Occipital lobe (tissue), 1 donor: ENCODE measurements at regions not wholly inside any gene's neighbourhood (a gene's known extent, or its start where the extent isn't known, plus 50 kb on each side); places are given as distances from the start of the nearest gene placed in this dataset.
A peak's percentile ranks its signal among the peaks of the same experiment; 100 is the strongest.

Experiments
- DNase-seq: peaks from one replicate; lab custom pipeline; 2025; lab: John Stamatoyannopoulos, UW

DNA sequence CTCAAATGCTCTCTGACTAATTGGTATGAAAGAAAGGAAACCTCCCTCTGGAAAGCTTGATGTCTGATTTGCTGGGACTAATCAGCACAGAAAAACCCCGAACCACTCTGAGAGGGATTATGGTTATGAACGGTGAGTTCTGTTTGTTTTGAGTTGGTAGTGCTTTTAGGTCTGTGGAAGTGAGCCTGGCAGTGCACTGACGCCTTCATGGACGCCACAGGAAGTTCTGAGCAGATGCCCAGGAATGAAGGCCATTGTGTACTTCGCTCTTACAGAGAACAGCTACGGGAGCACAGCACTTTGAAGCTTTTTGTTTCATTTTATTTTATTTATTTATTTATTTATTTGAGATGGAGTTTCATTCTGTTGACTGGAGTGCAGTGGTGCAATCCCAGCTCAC is 754.1 kb downstream of the QKI start:
- no peak for DNase-seq

DNA sequence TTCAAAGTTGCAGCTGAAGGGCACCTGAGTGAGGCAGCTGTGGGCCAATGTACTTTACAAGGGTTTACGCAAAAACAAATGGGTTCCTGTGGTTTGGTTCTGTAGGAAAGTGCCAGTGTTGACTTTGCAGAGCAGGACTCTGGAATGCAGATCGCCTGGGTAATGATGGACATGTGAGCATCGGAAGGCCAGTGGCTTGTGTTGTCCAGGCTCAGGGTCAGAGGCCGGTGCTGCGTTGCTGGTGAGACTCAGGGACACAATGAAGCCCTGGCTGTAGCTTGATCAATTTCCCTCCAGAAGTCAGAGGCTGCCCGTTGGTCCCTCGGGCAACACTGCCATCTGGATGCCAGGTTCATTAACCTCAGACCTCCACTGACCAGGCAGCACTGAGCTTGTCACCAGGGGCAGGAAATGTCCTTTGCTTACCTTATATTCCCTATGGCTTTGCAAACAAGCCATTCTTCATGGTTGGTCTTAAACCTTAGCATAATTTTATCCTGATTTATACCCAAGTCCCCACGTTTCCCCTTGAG is 753.4 kb downstream of the QKI start:
- no peak for DNase-seq

DNA sequence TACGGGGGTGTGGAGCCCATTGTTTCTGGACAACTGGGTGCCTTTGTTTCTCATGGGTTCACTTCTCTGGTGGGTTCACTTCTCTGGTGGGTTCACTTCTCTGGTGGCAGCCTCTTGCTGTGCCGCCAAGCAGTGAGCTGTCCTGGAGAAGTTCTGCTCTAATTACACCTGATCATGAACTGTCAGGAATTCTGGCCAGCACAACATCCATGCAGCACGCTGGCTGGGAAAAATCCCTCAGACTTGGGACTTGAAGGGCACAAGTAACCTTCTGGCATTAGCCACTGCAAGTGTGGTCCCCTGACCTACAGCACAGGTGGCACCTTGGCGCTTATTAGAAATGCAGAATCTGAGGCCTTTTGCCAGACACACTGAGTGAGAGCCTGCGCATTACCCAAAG is 752.5 kb downstream of the QKI start:
- DNase-seq, result no peak

DNA sequence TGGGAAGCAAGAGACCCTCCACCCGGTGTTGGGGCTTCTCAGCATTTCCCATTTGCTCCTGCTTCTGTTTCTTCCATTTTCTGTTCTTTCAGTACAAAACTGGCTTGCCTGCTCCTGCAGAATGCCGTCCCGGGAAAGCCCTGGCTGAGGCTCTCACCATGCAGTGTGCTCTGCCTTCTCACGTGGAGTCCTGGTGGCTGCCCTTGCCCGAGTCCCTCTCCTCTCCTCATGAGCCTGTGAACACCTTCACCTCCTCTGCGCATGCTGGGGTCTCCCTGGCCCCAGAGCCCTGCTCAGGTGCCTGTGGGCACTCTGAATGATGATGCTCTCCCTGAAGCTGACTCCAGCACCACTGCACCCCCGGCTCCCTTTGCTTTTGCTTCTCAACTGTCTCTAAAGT is 752.0 kb downstream of the QKI start:
- DNase-seq, result no peak

DNA sequence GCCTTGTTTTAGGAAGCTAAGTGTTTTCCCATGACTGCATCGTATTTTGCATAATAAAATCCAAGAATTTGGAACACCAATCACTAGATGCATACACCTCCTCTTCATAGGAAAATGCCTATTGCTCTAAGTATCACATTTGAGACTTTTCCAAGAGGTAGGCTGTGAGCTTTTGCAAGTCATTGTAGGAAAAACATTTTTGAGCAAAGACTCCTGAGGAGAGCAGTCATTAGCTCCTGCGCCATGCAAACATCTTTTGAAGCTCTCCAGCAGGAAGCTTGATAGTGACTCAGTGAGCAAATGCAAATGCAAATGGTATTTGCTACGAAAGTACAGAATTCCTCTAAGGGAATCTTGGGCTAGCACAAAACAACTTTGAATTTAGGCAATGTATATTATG is 750.4 kb downstream of the QKI start:
- no peak for DNase-seq

DNA sequence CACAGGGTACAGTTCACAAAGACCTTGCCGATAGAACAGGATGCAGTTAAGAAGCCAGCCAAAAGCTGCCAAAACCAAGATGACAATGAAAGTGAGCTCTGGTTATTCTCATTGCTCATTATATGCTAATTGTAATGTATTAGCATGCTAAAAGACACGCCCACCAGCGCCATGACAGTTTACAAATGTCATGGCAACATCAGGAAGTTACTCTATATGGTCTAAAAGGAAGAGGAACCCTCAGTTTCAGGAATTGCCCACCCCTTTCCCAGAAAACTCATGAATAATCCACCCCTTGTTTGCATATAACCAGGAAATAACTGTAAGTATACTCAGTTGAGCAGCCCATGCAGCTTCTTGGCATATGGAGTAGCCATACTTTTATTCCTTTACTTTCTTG is 748.7 kb downstream of the QKI start:
- no peak for DNase-seq

DNA sequence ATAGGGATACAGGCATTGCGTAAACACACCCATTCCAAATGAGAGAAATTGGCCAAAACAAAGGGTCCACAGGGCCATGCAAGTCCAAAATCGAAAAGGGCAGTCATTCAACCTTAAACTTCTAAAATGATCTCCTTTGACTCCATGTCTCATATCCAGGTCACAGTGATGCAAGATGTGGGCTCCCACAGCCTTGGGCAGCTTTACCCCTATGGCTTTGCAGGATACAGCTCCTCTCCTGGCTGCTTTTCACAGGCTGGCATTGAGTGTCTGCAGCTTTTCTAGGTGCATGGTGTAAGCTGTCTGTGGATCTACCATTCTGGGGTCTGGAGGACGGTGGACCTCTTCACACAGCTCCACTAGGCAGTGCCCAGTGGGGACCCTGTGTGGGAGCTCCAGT is 744.5 kb downstream of the QKI start:
- DNase-seq, result no peak

DNA sequence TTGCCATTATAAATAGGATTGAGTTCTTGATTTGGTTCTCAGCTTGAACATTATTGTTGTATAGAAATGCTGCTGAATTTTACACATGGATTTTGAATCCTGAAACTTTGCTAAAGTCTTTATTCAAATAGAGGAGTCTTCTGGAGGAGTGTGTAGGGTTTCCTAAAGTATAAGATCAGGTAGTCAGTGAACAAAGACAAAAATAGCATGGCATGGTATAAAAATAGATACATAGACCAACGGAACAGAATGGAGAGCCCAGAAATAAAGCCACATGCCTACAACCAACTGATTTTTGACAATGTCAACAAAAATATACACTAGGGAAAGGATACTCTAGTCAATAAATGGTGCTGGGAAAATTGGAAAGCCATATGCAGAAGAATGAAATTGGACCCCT is 740.1 kb downstream of the QKI start:
- no peak for DNase-seq

DNA sequence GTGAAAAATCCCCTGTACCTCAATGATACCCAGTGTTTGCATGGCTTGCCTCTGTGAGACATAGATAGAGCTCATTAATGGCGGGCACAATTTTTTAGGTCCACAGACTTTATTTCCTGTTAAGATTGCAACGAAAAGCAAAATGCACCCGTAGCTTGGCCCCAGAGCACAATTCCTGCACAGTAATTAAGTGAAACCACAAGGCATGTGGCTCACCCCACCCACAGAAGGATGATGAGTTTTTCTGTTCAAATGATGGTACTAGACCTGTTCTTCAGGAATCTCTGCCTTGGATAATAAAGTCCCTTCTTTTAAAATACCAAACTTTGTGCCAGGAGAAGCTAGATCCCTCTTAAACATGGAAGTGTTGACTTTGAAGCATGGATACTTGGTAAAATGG is 738.1 kb downstream of the QKI start:
- DNase-seq, result no peak

DNA sequence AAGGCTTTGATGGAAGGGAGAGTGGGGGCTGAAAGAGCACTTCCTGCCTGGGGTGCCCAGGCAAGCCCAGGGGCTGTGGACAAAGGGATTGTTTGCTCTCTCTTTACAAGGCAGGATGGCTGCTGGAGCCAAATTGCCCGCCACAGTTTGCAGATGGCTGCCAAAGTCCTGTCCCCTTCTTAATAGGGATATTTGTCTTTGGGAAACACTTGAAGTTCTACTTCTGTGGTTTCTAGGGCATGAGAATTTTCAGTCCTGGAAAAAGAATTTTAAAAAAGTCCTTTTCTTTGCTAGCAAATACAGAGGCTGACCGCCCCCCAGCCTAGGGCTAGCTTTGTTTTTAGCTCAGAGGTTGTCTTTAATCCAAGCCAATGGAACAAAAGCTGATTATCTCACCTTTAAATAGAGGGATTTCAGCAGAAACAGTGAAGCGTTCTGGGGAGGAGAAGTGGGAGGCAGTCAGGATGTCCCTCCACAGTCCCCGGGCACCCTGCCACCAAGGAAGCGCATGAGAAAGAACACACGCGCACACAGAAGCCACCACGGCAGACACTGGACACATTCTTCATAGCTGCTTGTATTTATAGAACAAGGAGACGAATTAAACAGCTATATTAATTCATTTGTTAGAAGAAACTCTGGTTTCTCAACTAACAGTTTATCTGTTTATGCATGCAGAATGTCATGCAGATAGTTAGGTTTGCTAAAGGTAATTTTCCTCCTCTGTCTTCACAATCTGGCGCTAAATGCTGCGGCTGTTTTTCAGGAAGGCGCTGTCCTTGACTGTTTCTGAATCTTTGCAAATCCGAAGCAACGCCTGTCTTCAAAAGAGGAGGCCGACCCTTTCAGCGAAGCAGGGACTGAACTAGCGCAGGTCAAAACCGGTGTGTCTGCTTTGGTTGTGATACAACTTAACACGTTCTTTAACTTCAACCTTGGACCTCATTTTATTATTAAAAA is 736.9 kb downstream of the QKI start:
- peak; percentile 66 for DNase-seq

DNA sequence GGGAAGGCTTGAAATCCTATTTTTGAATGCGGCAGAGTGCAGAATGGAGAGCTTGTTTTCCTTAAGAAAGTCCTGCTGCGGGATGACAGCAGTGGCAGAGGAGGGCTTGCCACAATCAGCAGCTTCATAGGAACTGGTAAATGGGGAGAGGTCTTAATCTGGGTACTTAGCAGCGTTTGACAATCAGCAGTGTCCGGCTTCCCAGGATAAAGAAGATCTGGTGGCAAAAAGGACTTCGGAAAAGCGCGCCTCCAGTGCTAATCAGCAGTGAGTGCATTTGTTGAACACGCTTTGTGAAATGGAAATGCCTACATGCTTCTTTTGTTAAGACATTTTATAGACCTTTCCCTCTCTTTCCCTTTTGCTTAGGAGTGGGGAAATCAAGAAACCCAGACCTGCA is 735.7 kb downstream of the QKI start:
- no peak for DNase-seq

DNA sequence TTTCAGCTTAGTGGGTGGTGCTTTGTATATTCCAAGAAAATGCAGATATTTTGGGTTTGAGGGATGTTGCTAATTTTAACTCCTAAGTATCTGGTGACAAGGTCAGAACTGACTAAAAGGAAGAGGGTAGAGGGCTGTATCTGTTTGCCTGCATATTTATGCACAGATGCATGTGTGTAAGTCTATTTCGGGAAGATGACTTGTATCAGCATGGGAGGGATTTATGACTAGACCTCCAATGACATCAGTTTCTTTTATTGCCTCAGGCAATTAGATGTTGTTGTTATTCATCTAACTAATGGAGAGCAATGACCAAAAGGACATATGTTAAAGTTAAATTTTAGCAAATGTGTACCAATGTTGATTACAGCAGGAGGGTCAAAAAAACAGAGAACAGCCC is 734.3 kb downstream of the QKI start:
- DNase-seq, result no peak

DNA sequence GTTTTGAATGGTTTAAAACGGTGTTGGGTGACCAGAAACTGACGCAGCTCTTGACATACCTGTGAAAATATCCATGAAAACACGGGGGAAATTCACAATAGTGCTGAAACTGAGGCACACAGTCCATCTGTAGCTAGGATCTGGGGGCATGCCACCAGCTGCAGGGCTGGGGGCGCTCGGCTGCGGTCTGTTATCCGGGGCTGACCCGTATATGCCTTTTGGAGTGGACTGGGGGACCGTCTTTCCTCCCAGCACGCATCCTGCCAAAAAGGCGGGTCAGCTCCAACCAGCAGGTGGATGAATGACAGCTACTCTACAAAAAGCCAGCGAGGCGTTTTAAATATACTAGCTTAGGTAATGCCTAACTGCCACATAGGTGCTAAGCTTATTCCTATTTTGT is 729.8 kb downstream of the QKI start:
- no peak for DNase-seq

DNA sequence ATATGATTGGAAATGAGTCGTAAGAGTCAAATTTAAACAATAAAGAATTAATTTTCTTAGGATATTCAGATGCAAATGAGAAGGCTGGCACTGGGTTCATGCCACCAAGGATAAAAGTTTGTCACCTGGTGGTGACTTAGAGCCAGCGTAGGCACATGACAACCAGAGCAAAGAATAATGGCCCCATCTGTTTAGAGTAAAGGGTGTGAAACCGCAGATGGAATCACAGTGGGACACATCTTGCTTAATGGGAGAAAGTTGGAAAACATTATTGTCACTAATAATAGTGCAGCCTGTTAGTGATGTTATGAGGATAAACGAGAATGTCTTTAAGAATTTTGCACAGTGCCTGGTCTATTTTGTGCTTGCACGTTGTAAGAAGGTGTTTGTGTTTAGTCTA is 727.8 kb downstream of the QKI start:
- no peak for DNase-seq

DNA sequence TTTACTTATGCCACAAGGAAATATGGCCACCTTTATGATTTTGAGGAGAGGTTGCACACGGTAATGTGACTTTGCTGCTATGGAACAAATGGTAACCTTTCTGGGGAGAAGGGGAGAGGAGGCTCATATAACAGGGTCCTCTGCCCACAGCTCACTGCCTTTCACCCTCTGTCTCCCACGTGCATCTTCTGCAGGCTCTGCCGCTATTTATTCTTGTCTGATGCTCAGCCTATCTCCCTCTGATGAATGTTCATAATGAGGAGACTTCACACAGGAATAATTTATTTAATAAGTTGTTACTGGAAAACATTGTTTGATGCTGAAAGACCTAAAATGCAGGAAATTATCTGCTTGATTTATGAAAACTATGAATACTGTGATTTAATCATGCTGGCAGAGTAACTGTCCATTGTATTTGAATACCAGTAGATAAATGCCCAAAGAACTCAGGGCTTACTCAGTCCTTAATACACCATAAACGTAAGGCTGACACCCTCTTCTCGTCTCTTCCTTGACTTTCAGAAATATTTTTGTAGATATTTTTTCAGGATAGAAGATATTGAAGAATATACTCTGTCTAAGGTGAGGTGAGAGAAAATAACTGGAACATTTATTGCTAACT is 721.1 kb downstream of the QKI start:
- no peak for DNase-seq

DNA sequence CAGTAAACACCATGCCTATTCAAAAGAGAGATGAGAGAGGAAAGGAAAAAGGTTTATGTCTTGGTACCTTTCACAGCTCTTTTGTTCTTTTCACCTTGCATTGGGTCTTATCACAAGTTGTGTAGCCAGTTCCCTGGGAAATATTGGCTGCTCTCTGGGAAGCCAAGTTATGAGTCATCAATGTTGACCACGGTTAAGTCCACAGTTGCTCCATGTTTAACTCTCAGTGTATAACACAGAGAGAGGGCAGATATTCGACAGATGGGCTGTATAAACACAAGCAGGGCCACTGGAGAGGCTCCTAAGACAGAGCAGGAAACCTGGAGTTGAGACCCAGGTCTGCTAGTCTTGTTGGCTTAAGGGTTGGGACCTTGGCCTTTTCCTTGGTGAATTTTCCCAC is 718.6 kb downstream of the QKI start:
- no peak for DNase-seq

DNA sequence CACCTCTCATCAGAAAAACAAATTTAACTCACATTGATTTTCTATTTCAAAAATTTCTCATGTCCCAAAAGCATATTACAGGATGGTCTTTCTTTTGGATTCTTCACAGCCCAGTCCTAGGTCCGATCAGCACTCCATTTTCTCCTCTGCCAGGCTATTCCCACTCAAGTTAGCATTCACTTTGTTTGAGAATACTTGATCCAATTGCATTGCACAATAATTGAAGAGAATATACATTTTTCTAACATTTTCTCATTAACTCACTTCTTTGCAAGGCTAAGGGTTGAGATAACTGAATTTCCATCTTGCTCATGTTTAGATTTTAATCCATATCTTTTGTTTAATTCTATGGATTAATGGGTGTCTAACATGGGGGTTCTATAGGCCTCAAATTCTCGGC is 716.1 kb downstream of the QKI start:
- no peak for DNase-seq

DNA sequence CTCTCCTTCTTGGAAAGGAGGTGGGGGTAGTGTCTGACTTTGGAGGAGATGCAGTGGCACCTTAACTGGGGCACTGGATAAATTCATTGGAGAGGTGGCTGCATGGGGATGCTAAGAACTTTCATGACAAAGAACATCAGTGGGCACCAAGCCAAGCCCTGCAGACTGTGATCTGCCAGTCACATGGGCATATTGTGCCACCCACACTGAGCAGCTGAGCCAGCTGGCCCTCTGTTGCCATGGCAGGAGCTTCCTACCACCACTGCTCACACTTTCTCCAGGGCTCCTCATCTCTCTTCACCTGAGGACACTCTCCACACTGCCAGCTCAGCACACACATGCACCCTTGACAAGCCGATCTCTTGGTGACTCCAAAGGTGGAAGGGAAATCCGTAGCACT is 715.6 kb downstream of the QKI start:
- peak; percentile 46 for DNase-seq

DNA sequence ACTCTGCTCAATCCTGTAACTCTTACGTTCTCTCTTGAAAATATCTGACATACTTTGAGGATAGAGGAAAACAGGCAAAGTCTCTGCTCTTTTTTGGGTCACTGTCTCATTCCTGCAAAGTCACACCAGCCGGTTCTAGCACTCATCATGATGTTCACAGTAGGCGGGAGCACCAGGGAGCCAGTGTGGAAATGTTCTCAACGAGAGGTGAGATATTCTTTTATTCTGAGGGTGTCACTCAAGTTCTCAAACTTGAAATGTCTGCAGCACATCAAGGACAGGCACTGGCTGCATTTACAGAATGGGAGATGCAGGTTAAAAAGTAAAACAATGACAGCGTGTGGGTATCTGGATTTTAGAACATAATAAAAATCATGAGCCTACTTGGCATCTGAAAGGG is 714.7 kb downstream of the QKI start:
- no peak for DNase-seq

DNA sequence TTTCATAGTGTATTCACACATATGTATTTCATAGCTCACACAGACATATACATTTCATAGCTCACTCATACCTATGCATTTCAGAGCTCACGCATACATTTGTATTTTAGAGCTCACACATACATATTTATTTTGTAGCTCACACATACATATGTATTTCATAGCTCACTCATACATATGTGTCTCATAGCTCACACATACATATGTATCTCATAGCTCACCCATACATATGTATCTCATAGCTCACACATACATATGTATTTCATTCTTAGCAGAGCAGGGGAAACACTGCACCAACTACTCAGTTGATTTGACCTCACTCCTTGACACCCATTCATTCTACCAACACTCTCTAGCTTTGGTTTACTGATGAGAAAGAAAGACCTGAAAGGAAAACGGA is 713.6 kb downstream of the QKI start:
- DNase-seq, result no peak

DNA sequence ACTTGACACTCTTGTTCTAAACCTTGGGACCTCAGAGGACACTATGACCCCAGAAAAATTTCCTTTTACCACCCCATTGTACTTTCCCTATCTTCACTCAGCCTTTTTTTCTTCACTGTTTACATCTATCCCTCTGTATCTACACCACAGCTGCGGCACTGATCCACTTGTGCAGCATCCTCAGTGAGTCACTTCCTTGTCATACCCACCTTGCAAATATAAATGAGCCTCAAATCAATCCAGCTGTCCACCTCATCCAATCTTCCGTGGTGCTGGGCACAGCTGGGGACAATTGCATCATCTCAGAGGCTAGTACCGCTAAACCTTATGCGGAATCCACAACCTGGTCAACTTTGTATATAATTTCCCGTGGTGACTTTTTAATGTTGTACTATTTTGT is 710.5 kb downstream of the QKI start:
- no peak for DNase-seq

DNA sequence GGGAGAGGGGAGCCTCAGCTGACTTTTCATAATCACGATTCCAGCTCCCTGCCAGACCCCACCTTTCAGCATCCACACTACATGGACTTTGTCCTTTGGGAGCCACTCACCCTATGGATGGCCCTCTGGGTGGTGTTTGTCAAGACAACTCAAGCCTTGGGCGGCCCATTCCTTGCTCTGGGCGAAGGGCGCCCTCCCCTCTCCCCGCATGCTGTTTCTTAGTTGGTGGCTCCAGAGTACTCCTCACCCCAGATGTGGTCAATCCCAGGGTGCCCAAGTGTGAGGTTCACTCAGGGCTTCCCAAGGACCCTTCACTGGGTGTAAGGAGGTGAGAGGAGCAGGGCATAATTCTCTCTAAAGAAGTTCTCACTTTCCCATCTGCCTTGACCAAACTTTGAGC is 710.0 kb downstream of the QKI start:
- DNase-seq, result no peak

DNA sequence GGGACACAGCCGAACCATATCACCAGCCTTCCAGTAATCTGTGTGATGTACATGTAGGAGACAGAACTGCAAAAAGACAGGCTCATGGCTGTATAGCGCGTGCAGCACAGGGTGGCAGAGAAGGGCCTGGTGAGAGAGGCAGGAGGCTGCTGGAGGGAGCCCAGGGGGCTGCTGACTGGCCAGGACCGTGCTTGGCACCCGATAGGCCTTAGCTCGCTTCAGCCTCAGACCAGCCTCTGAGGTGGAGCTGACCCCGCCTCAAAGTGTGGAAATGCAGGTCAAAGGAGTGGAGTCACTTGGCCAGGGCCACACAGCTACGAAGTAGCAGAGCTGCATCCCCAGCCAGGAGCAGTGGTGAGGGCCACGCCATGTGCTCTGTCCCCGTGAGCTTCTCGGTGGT is 707.6 kb downstream of the QKI start:
- DNase-seq, result no peak
